Left lung (tissue), 4 donors: ENCODE measurements at regions not wholly inside any gene's neighbourhood (a gene's known extent, or its start where the extent isn't known, plus 50 kb on each side); places are given as distances from the start of the nearest gene placed in this dataset.

Source experiments
- ATAC-seq: fragments of 200-7000 bp; cut with Tn5 transposase; one replicate; pipeline ENCODE4 v1.9.1; 2020; ENCODE audit warnings: moderate library complexity
- DNase-seq, 4 donors: peaks; one replicate each; pipeline ENCODE4 v3.0.0-alpha.2; 2013 to 2020
- H3K27ac ChIP-seq, 2 donors: fragments of 200-600 bp; sonication (generic) in 1 of 2; one replicate each; pipeline versions ENCODE4 v1.5.0 to v1.8.0; 2020 to 2021
- H3K27me3 ChIP-seq, 2 donors: fragments of 200-600 bp; sonication (generic) in 1 of 2; one replicate each; pipeline versions ENCODE4 v1.5.0 to v1.8.0; 2020 to 2021
- H3K36me3 ChIP-seq, 2 donors: fragments of 200-600 bp; sonication (generic) in 1 of 2; one replicate each; pipeline versions ENCODE4 v1.5.0 to v1.8.0; 2020 to 2021
- H3K4me1 ChIP-seq, 2 donors: fragments of 200-600 bp; one replicate each; pipeline ENCODE4 v1.8.0; 2021
- H3K4me3 ChIP-seq, 2 donors: fragments of 200-600 bp; sonication (generic) in 1 of 2; one replicate each; pipeline versions ENCODE4 v1.5.0 to v1.8.0; 2020 to 2021; ENCODE audit warnings: mild to moderate bottlenecking in 1 of 2
- H3K9me3 ChIP-seq, 2 donors: fragments of 200-600 bp; sonication (generic) in 1 of 2; one replicate each; pipeline versions ENCODE4 v1.5.0 to v1.8.0; 2020 to 2021
- intact Hi-C, 2 donors: fragments of 100-400 bp; cut with DNase I; formaldehyde crosslinking; loops; one replicate each; pipeline versions ENCODE4 v1.11.2 to v1.14.2; 2022
- TF ChIP-seq, protein P1 (sequence below), 2 donors: fragments of 200-600 bp; sonication (generic) in 1 of 2; IDR thresholded peaks; one replicate each; pipeline versions ENCODE4 v1.5.0 to v1.8.0; 2021; ENCODE audit warnings: antibody characterized with exemption in 2 of 2
- donor health status: DM: no; HTN: yes; CAD: no.
- donor health status: DM: no; HTN: no; CAD: no.

DNA sequence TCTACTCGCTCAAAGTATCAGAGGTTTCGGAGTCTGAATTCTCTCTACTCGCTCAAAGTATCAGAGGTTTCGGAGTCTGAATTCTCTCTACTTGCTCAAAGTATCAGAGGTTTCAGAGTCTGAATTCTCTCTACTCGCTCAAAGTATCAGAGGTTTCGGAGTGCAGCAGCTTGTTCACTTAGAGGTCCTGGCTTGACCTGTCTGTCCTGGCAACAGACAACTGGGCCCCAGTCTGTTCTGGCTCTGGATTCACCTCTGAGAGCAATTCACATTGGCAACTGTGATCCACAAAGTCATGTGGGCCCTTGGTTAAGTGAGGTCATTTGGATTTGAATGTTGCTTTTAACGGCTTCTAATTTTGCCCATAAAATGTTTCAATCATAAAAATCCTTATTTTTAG lies 63.9 kb upstream of the ST8SIA6 start:
- no peaks in the 10 kb centered on the region for H3K36me3 ChIP-seq
- no peak for DNase-seq
- H3K27ac ChIP-seq, result no peak overlapping the region
- no peak overlapping the region for H3K4me3 ChIP-seq
- peaks cover 0 to 3% of the 10 kb centered on the region in 2 donors for H3K9me3 ChIP-seq
- intact Hi-C loops, result no loop called here
- no peaks in the 10 kb centered on the region for H3K27me3 ChIP-seq
- no peak for ATAC-seq
- TF ChIP-seq, protein P1, sequence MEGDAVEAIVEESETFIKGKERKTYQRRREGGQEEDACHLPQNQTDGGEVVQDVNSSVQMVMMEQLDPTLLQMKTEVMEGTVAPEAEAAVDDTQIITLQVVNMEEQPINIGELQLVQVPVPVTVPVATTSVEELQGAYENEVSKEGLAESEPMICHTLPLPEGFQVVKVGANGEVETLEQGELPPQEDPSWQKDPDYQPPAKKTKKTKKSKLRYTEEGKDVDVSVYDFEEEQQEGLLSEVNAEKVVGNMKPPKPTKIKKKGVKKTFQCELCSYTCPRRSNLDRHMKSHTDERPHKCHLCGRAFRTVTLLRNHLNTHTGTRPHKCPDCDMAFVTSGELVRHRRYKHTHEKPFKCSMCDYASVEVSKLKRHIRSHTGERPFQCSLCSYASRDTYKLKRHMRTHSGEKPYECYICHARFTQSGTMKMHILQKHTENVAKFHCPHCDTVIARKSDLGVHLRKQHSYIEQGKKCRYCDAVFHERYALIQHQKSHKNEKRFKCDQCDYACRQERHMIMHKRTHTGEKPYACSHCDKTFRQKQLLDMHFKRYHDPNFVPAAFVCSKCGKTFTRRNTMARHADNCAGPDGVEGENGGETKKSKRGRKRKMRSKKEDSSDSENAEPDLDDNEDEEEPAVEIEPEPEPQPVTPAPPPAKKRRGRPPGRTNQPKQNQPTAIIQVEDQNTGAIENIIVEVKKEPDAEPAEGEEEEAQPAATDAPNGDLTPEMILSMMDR (IDR thresholded peaks at IDR 0.05), result no peak
- H3K4me1 ChIP-seq, result no peaks in the 10 kb centered on the region

DNA sequence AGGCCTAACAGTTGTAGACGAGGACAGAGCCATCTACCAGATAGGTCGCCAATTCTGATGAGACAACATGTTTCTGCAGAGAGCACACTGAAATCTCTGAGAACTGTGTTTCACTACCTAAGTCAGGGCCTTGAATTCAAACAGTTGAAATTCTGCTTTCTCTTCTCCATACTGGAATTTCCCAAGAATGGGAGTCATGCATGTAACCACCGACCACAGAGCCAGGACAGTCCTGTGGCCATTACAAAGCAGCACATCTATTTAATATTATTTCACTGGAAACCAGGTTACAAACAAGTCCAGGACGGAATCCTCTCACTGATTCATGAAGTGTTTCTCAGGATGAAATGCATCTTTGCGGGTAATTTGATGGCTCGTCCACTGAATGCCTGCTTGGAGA lies 62.0 kb upstream of the ST8SIA6 start:
- DNase-seq, result no peak
- intact Hi-C loops, result no loop called here
- H3K36me3 ChIP-seq, result no peaks in the 10 kb centered on the region
- no peak overlapping the region for H3K27ac ChIP-seq
- TF ChIP-seq, protein P1 (IDR thresholded peaks at IDR 0.05), result no peak
- no peak for ATAC-seq
- H3K4me3 ChIP-seq, result no peak overlapping the region
- H3K27me3 ChIP-seq, result no peaks in the 10 kb centered on the region
- H3K9me3 ChIP-seq, result peaks cover 0 to 3% of the 10 kb centered on the region in 2 donors
- H3K4me1 ChIP-seq, result peaks cover 0 to 9% of the 10 kb centered on the region in 2 donors

DNA sequence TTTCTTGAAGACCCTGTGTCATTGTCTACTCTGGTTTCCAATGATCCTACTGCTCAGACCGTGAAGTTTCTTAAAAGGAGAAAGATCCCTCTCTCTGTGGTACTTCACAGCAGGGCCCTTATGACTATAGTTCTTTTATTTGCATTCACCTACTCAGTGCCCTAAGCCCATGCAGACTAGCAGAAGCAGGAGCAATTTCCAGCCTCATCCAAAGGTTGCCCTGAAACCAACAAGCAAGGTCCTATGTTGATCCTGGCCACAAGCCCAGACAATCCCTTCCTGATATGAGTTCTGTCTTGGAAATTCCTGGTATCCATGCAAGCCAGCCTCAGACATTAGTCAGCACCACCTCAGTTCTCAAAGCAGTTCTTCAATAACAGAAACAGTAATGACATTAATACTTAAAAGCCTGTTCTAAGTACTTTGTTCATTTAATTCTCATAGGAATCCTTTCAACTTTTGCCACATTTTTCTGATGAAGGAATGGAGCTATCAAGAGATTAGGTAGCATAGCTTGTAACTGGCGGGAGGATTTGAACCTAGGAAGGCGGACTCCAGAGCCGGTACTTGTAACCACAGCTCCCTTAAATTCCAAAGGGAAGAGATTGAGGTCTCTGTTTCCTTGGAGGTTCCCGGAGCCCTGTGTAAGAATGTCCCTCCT lies 58.1 kb upstream of the ST8SIA6 start:
- DNase-seq (peak in 1 of 4 donors; percentile 43), ATAC-seq (peak; percentile 82)
- intact Hi-C loops, result no loop called here
- H3K27ac ChIP-seq, result no peak overlapping the region
- no peak overlapping the region for H3K4me3 ChIP-seq
- H3K36me3 ChIP-seq, result no peaks in the 10 kb centered on the region
- H3K9me3 ChIP-seq, result peaks cover 0 to 3% of the 10 kb centered on the region in 2 donors
- no peaks in the 10 kb centered on the region for H3K27me3 ChIP-seq
- TF ChIP-seq, protein P1 (IDR thresholded peaks at IDR 0.05), result no peak
- H3K4me1 ChIP-seq, result peaks cover 0 to 22% of the 10 kb centered on the region in 2 donors

DNA sequence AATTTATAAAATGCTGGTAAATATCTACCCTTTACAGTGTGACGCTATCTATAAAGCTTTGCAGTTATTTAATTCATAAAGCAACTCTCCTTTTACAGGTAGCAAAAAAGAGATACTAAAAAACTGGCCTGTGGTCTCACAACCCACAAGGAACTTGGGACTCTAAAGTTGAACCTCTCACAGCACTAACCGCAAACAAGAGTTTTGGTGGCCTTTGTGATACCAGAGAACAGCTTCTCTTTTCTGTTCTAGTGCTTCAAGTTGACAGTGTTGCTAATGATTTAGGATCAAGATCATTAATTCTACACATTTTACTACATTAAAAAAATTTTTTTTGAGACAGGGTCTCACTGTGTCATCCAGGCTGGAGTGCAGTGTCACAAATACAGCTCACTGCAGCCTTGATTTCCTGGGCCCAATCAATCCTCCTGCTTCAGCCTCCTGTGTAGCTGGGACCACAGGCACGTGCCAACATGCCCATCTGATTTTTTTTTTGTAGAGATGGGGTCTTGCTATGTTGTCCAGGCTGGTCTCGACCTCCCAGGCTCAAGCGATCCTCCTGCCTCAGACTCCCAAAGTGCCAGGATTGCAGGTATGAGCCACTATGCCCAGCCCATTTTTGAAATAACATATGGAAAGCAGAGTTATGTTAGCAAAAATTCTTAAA lies 56.0 kb upstream of the ST8SIA6 start:
- intact Hi-C loops, result no loop called here
- Histone ChIP-seq H3K27me3 (no peaks in the 10 kb centered on the region), H3K27ac (no peak overlapping the region), H3K4me1 (peaks cover 0 to 22% of the 10 kb centered on the region in 2 donors), H3K4me3 (no peak overlapping the region), H3K36me3 (no peaks in the 10 kb centered on the region), H3K9me3 (peaks cover 0 to under 1% of the 10 kb centered on the region in 2 donors)
- DNase-seq (no peak), ATAC-seq (no peak)
- TF ChIP-seq, protein P1 (IDR thresholded peaks at IDR 0.05), result no peak

DNA sequence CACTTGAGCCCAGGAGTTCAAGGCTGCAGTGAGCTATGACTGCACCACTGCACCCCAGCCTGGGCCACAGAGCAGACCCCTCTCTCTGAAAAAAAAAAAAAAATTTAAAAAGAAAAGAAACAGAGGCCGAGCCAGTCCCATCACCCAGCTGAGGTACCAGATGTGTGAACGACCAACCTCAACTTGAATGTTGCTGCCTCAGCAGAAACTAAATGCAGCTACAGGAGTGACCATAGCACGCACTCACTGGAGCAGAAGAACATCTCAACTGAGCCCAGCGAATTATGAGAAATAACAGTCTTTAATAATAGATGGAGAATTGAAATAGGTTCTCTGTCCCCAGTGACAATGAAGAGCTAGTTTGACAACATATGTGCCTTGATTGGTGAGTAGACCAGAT lies 53.1 kb upstream of the ST8SIA6 start:
- no peak for DNase-seq
- no peak for ATAC-seq
- TF ChIP-seq, protein P1 (IDR thresholded peaks at IDR 0.05), result no peak
- Histone ChIP-seq H3K27ac (no peak overlapping the region), H3K27me3 (no peaks in the 10 kb centered on the region), H3K9me3 (no peaks in the 10 kb centered on the region), H3K4me3 (no peak overlapping the region), H3K4me1 (peaks cover 0 to 22% of the 10 kb centered on the region in 2 donors), H3K36me3 (no peaks in the 10 kb centered on the region)
- intact Hi-C loops, result no loop called here
